T-cell (primary cell): ENCODE measurements at regions not wholly inside any gene's neighbourhood (a gene's known extent, or its start where the extent isn't known, plus 50 kb on each side); places are given as distances from the start of the nearest gene placed in this dataset.

ENCODE experiments used
- ATAC-seq, 4 experiments: fragments of 200-7000 bp in 3 of 4; fragments of 150-1000 bp in 1 of 4; cut with Tn5 transposase; replicated peaks in 1 of 4; 1 replicate in 3 of 4; 2 replicates in 1 of 4; pipeline ENCODE4 v1.10.0; 2021; ENCODE audit warnings: moderate library complexity in 3 of 4, mild to moderate bottlenecking in 2 of 4, moderate number of reproducible peaks in 1 of 4
- CTCF ChIA-PET, 2 donors: fragments of 300-600 bp; sonication (Branson Sonifier 250); formaldehyde crosslinking; loops; one replicate each; lab custom pipeline; 2022; ENCODE audit warnings: antibody characterized with exemption in 2 of 2; lab: Charles Lee
- POLR2A ChIA-PET, 2 donors: fragments of 300-600 bp; sonication (Branson Sonifier 250); formaldehyde crosslinking; loops; one replicate each; lab custom pipeline; 2022; ENCODE audit warnings: antibody characterized with exemption in 2 of 2; lab: Charles Lee
- DNase-seq, 35 experiments: peaks; one replicate each; pipeline versions ENCODE4 v3.0.0 to v3.0.0-alpha.2; 2013 to 2023
- H3K27ac ChIP-seq: one replicate; pipeline ENCODE4 v1.5.1; 2013; ENCODE audit warnings: low read length
- H3K27me3 ChIP-seq, 2 experiments: replicated peaks in 1 of 2; 1 replicate in 1 of 2; 2 replicates in 1 of 2; pipeline versions ENCODE4 v1.6.1 to v1.7.0; 2013; ENCODE audit warnings: low read length in 1 of 2, mixed read lengths in 1 of 2; ENCODE audit not compliant: control insufficient read depth in 2 of 2, insufficient read depth in 2 of 2; ENCODE audit errors: extremely low read depth in 1 of 2
- H3K36me3 ChIP-seq, 2 donors: 1 replicate in 1 of 2; 2 replicates in 1 of 2; pipeline versions ENCODE4 v1.6.1 to v1.7.0; 2013; ENCODE audit warnings: low read length in 1 of 2; ENCODE audit not compliant: control insufficient read depth in 2 of 2, insufficient read depth in 1 of 2; ENCODE audit errors: extremely low read depth in 1 of 2
- H3K4me1 ChIP-seq, 2 experiments: 1 replicate in 1 of 2; 2 replicates in 1 of 2; pipeline versions ENCODE4 v1.6.1 to v1.7.0; 2013; ENCODE audit warnings: low read length in 2 of 2, mixed read lengths in 1 of 2; ENCODE audit not compliant: insufficient read depth in 2 of 2, control insufficient read depth in 1 of 2; ENCODE audit errors: extremely low read depth in 1 of 2
- H3K4me3 ChIP-seq, 2 donors: 1 replicate in 1 of 2; 2 replicates in 1 of 2; pipeline versions ENCODE4 v1.5.1 to v1.7.0; 2013; ENCODE audit warnings: mild to moderate bottlenecking in 2 of 2, low read length in 1 of 2, moderate library complexity in 1 of 2; ENCODE audit not compliant: control insufficient read depth in 1 of 2; ENCODE audit errors: extremely low read depth in 1 of 2
- H3K9me3 ChIP-seq: 2 replicates; pipeline ENCODE4 v1.7.0; 2013
- H3K27ac Mint-ChIP-seq, 2 donors: one replicate each; pipeline ENCODE4 v1.8.0; 2020 to 2021; ENCODE audit warnings: mild to moderate bottlenecking in 2 of 2, mixed read lengths in 2 of 2
- H3K27me3 Mint-ChIP-seq, 2 donors: one replicate each; pipeline ENCODE4 v1.8.0; 2021 to 2022; ENCODE audit warnings: mixed read lengths in 2 of 2
- H3K36me3 Mint-ChIP-seq: one replicate; pipeline ENCODE4 v1.8.0; 2021; ENCODE audit warnings: mixed read lengths
- H3K4me1 Mint-ChIP-seq, 3 donors: one replicate each; pipeline ENCODE4 v1.8.0; 2020 to 2022; ENCODE audit warnings: mixed read lengths in 3 of 3, mild to moderate bottlenecking in 1 of 3
- H3K4me3 Mint-ChIP-seq, 3 donors: one replicate each; pipeline ENCODE4 v1.8.0; 2020 to 2022; ENCODE audit warnings: mild to moderate bottlenecking in 3 of 3, mixed read lengths in 3 of 3, moderate library complexity in 3 of 3
- H3K9me3 Mint-ChIP-seq, 3 donors: one replicate each; pipeline ENCODE4 v1.8.0; 2020 to 2022; ENCODE audit warnings: mixed read lengths in 3 of 3
- WGBS: methylation state at CpG from one replicate; pipeline ENCODE4 v1.1.5; 2013; ENCODE audit warnings: missing lambda C conversion rate; ENCODE audit not compliant: insufficient coverage; 5-methylcytosine and 5-hydroxymethylcytosine counted together

DNA sequence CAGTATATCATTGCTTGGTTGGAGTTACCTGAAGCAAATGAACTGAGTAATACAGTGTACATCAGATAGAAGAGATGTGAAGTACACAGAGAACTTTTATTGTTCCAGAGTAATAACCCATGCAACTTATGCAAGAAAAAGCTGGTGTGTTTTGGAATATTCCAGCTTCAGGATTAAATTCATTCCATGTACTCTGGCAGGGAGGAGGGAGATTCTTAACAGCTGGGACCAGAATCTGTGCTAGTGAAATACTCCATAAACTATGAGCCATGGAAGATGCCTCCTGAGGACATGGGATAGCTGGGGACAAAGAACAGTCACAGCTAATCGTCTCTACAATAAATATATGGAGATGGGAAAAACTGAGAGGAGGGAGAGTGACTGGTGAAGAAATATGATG is 101.6 kb upstream of the OTUD4 start:
- H3K27ac Mint-ChIP-seq: no peak overlapping the region
- H3K27ac ChIP-seq: no peak overlapping the region
- H3K9me3 Mint-ChIP-seq: no peaks in the 10 kb centered on the region
- POLR2A ChIA-PET: no interaction called here
- peaks cover 10 to 12% of the 10 kb centered on the region in 2 donors for H3K27me3 Mint-ChIP-seq
- ATAC-seq (no peak), DNase-seq (no peak)
- H3K9me3 ChIP-seq: no peaks in the 10 kb centered on the region
- no peaks in the 10 kb centered on the region for H3K4me1 Mint-ChIP-seq
- no peaks in the 10 kb centered on the region for H3K4me1 ChIP-seq
- H3K27me3 ChIP-seq: no peaks in the 10 kb centered on the region
- H3K4me3 ChIP-seq: no peak overlapping the region
- WGBS: no CpG with 5 or more reads among the region's 1 CpG
- no peaks in the 10 kb centered on the region for H3K36me3 ChIP-seq
- CTCF ChIA-PET: no interaction called here
- H3K4me3 Mint-ChIP-seq: no peak overlapping the region
- no peaks in the 10 kb centered on the region for H3K36me3 Mint-ChIP-seq

DNA sequence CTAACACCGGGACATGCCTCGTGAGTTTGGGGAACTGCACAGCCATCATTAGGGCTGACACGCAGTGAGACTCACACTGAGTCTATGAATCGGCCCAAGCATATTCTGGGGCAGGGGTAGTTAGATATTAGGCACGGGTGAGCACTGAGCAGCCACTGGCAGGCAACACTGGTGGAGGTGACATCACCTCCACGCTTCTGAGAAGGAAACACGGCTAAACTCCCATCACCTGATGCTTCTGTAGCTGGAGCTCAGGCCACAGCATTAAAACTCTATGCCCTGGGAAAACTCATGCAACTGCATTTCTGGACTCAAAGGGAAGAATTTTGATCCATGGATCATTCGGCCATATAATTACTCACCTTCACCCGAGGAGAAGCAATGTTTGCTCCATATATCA is 100.8 kb upstream of the OTUD4 start:
- no peaks in the 10 kb centered on the region for H3K27me3 ChIP-seq
- DNase-seq (no peak), ATAC-seq (no peak)
- ChIA-PET CTCF (no interaction called here), POLR2A (no interaction called here)
- H3K36me3 ChIP-seq: no peaks in the 10 kb centered on the region
- peaks cover 10 to 13% of the 10 kb centered on the region in 2 donors for H3K27me3 Mint-ChIP-seq
- H3K9me3 Mint-ChIP-seq: no peaks in the 10 kb centered on the region
- no peak overlapping the region for H3K4me3 Mint-ChIP-seq
- WGBS: 91% methylated on average over 5 of the region's 9 CpGs
- H3K4me3 ChIP-seq: no peak overlapping the region
- H3K36me3 Mint-ChIP-seq: no peaks in the 10 kb centered on the region
- H3K27ac Mint-ChIP-seq: no peak overlapping the region
- H3K27ac ChIP-seq: no peak overlapping the region
- H3K9me3 ChIP-seq: no peaks in the 10 kb centered on the region
- H3K4me1 ChIP-seq: no peaks in the 10 kb centered on the region
- no peaks in the 10 kb centered on the region for H3K4me1 Mint-ChIP-seq

DNA sequence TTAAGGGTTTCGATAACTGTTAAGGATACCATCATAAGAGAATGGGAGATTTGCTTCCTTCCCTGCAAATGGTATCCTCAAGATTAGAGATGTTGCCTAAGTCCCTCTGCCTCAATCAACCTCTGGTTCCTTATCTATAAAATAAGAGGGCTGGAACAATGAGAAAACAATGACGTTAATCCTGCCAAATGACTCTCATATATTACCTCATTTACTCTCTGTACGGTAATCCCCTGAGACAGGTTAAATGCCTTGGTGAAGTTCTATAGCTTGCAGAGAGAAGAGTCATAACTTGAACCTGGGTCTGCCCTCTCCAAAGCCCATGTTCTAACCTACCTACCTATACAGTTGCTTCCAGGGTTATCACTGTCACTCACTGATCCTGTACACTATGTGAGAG is 100.2 kb upstream of the OTUD4 start:
- POLR2A ChIA-PET: no interaction called here
- H3K36me3 ChIP-seq: no peaks in the 10 kb centered on the region

DNA sequence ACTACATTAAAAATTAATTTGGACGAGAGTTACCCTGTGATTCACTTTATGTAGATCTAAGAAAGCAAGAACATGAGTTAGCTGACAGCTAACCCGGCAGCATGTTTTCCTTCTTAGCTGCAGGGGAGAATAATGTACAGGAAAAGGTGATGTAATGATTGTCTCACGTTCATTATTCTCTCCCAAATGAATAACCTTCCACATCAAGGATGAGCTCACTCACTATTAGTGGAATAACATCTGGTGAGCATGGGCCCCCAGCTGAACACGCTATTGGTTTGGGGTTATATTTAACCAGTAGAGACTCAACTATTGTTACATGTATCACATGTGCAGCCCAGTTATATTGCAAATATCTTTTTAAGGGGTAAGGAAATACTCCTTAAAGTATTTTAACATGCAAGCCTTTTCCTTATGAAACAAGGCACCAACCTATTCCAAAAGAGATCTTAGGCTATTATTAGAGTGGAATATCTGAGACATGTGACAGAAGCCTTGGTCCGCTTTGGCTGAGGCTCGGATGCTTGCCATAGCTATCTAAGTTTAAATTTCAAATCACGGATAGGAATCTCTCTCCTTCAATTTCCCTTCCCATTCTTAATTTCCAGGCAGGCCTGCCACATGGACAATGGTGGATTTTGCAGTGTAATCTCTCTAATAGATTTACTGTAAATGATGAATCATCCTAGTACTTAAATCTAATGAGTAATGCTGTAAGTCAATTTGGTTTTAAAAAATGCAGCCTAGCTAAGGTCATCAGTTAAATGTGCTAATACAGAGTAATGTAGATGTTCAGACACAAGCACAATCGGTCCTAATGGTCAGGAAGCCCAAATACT is 99.0 kb upstream of the OTUD4 start:
- CTCF ChIA-PET: no interaction called here
- Histone ChIP-seq H3K4me3 (no peak overlapping the region), H3K27me3 (no peaks in the 10 kb centered on the region), H3K27ac (no peak overlapping the region), H3K4me1 (no peaks in the 10 kb centered on the region), H3K9me3 (no peaks in the 10 kb centered on the region), H3K36me3 (no peaks in the 10 kb centered on the region)
- H3K27ac Mint-ChIP-seq: no peak overlapping the region
- H3K36me3 Mint-ChIP-seq: no peaks in the 10 kb centered on the region
- no peak for DNase-seq
- H3K4me1 Mint-ChIP-seq: no peaks in the 10 kb centered on the region
- no peak overlapping the region for H3K4me3 Mint-ChIP-seq
- POLR2A ChIA-PET: no interaction called here
- no peak for ATAC-seq
- H3K9me3 Mint-ChIP-seq: no peaks in the 10 kb centered on the region
- WGBS: no CpG with 5 or more reads among the region's 8 CpGs
- peaks cover 5 to 10% of the 10 kb centered on the region in 2 donors for H3K27me3 Mint-ChIP-seq

More for the DNA sequence above, 100.2 kb upstream of the OTUD4 start:
- Histone ChIP-seq H3K27ac (no peak overlapping the region), H3K27me3 (no peaks in the 10 kb centered on the region), H3K4me3 (no peak overlapping the region), H3K9me3 (no peaks in the 10 kb centered on the region), H3K4me1 (no peaks in the 10 kb centered on the region)
- no CpG with 5 or more reads among the region's 3 CpGs for WGBS
- Mint-ChIP-seq H3K4me3 (no peak overlapping the region), H3K27me3 (peaks cover 8 to 10% of the 10 kb centered on the region in 2 donors), H3K9me3 (no peaks in the 10 kb centered on the region), H3K36me3 (no peaks in the 10 kb centered on the region), H3K4me1 (no peaks in the 10 kb centered on the region), H3K27ac (no peak overlapping the region)
- CTCF ChIA-PET: interaction anchor here in 1 of 2 donors (0.5 kb wide), 1 partner anchor 46 kb away, joined by 3 read pairs; no protein-coding TSS in a partner anchor
- no peak for DNase-seq
- ATAC-seq: no peak

DNA sequence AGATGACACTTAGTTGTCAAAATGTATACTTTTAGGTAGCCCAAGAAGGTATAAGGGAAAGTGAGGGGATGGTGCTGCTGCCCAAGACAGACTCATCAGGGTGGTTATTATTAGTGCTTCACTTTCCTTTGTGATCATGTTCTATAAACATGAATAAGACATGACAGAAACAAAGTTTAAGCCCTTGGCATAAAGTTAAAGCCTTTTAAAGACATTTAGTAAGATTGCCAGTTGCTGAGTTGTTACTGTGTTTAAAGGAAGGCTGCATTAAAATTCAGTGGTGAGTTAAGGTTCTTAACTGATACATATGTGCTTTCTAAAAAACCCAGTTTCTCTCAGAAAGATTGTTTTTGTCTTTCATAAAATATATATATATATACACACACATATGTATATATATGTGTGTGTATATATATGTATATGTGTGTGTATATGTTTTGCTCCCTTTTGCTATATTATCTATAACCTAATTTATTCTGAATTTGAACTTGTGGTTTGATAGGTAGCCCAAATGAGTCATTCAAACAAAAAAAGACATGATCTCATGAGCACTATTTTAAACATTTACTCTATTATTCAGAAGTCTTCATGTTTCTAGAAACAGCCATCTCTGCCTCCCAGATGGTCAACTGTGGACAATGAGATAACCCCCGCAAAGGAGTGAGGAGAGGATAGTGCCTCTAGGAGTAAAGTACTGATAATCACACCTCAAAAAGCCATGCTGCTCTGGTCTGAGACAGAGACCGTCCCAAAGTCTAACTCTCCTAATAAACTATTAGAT is 98.1 kb upstream of the OTUD4 start:
- Histone ChIP-seq H3K27me3 (no peaks in the 10 kb centered on the region), H3K27ac (no peak overlapping the region), H3K9me3 (no peaks in the 10 kb centered on the region), H3K4me3 (no peak overlapping the region), H3K36me3 (no peaks in the 10 kb centered on the region), H3K4me1 (no peaks in the 10 kb centered on the region)
- WGBS: no CpG with 5 or more reads among the region's 2 CpGs
- H3K4me3 Mint-ChIP-seq: no peak overlapping the region
- ChIA-PET POLR2A (no interaction called here), CTCF (no interaction called here)
- DNase-seq (no peak), ATAC-seq (no peak)
- peaks cover 5 to 10% of the 10 kb centered on the region in 2 donors for H3K27me3 Mint-ChIP-seq
- H3K27ac Mint-ChIP-seq: no peak overlapping the region
- H3K9me3 Mint-ChIP-seq: no peaks in the 10 kb centered on the region
- no peaks in the 10 kb centered on the region for H3K4me1 Mint-ChIP-seq
- H3K36me3 Mint-ChIP-seq: no peaks in the 10 kb centered on the region

DNA sequence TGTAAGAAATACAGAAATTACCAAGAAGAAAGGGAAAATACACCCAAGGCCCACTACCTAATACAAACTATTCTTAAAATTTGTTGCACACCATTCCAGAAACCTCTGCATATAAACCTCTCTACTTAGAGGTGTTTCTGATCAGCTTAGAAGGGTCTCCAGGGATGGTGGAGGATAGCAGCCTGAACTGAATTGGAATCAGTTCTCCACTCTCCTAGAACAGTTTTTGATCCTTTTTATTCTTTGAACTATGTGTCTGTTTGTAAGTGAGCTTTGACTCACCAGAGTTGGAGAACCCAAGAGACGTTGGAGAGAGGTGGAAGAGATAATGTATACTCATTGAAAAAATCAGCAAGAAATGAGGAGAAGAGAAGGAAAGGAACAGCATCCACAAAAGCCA is 96.6 kb upstream of the OTUD4 start:
- no peak overlapping the region for H3K4me3 ChIP-seq
- Mint-ChIP-seq H3K9me3 (no peaks in the 10 kb centered on the region), H3K4me1 (no peaks in the 10 kb centered on the region), H3K27me3 (peaks cover 5 to 9% of the 10 kb centered on the region in 2 donors), H3K4me3 (no peak overlapping the region), H3K36me3 (no peaks in the 10 kb centered on the region), H3K27ac (no peak overlapping the region)
- no peaks in the 10 kb centered on the region for H3K27me3 ChIP-seq
- CTCF ChIA-PET: interaction anchor here in 1 of 2 donors (1.0 kb wide), 1 partner anchor 43 kb away, joined by 3 read pairs; no protein-coding TSS in a partner anchor
- no peak for ATAC-seq
- H3K9me3 ChIP-seq: no peaks in the 10 kb centered on the region
- no CpG with 5 or more reads among the region's 1 CpG for WGBS
- no peak for DNase-seq
- H3K27ac ChIP-seq: no peak overlapping the region
- no peaks in the 10 kb centered on the region for H3K4me1 ChIP-seq
- H3K36me3 ChIP-seq: no peaks in the 10 kb centered on the region
- POLR2A ChIA-PET: no interaction called here
